Neuron (in vitro differentiated cells): ENCODE measurements at regions not wholly inside any gene's neighbourhood (a gene's known extent, or its start where the extent isn't known, plus 50 kb on each side); places are given as distances from the start of the nearest gene placed in this dataset.

Experiments
- H2AFZ ChIP-seq: one replicate; pipeline ENCODE4 v1.6.1; 2013; ENCODE audit warnings: low read depth, mild to moderate bottlenecking, inconsistent platforms, low read length, moderate library complexity
- H3K27me3 ChIP-seq: one replicate; pipeline ENCODE4 v1.6.1; 2013; ENCODE audit warnings: low read length; ENCODE audit not compliant: insufficient read depth
- H3K36me3 ChIP-seq: one replicate; pipeline ENCODE4 v1.6.1; 2013; ENCODE audit warnings: low read length; ENCODE audit not compliant: insufficient read depth
- H3K4me1 ChIP-seq: one replicate; pipeline ENCODE4 v1.6.1; 2013; ENCODE audit warnings: low read length; ENCODE audit not compliant: insufficient read depth
- H3K4me3 ChIP-seq: 2 replicates; pipeline ENCODE4 v1.5.1; 2013; ENCODE audit warnings: mild to moderate bottlenecking, low read length, moderate library complexity
- H3K9me3 ChIP-seq: one replicate; pipeline ENCODE4 v1.6.1; 2013; ENCODE audit warnings: low read length

DNA sequence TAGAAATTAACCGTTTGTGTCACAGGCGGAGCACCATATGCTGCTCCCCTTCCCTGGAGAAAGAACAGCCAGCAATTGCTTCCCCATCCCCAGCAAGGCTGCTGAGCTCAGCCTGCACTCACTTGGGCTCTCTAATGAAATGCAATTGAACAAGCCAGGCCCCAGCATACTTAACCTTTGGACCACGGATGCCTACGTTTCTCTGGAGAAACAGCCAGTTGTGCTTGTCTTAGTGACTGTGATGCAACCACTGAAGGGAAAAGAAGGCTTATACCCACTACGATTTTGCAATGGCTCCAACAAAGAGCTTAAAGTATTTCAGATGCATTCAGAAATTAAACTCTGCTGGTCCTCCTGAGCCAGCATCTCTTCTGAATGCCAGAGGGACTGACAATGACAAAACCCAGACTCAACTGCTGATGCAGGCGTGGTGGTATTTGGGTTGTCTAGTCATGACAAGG lies 51.3 kb upstream of the SESN3 start:
- H3K4me1 ChIP-seq, result peaks cover 24% of the 10 kb centered on the region

More for the DNA sequence above, 51.3 kb upstream of the SESN3 start:
- Histone ChIP-seq H3K27me3 (no peaks in the 10 kb centered on the region), H2AFZ (no peak overlapping the region), H3K4me3 (no peak overlapping the region), H3K36me3 (no peaks in the 10 kb centered on the region), H3K9me3 (no peaks in the 10 kb centered on the region)
